Retinal pigment epithelial cell (primary cell): ENCODE measurements at regions not wholly inside any gene's neighbourhood (a gene's known extent, or its start where the extent isn't known, plus 50 kb on each side); places are given as distances from the start of the nearest gene placed in this dataset.
"Not testable (repeated sequence)": the region's sequence is repeated elsewhere in the genome, so short reads cannot be mapped to it uniquely, and the experiment has no call there.

Source experiments
- DNase-seq: peaks from one replicate; pipeline ENCODE4 v3.0.0-alpha.2; 2010; ENCODE audit warnings: low read depth
- H3K4me3 ChIP-seq: 2 replicates; pipeline ENCODE4 v1.5.1; 2011; ENCODE audit warnings: mild to moderate bottlenecking, low read length, control low read depth, moderate library complexity
- CTCF ChIP-seq: conservative IDR thresholded peaks from 2 replicates; pipeline ENCODE4 v1.5.1; 2011; ENCODE audit warnings: low read depth, low read length, control low read depth, inconsistent platforms

GRCh38 chr4:187908731-187909130 lies 86.8 kb upstream of the ZFP42 start:
- DNase-seq: no peak
- no peak overlapping the region for H3K4me3 ChIP-seq
- no peak for TF ChIP-seq CTCF

GRCh38 chr4:187910741-187911140 lies 84.8 kb upstream of the ZFP42 start:
- no peak for TF ChIP-seq CTCF
- H3K4me3 ChIP-seq: no peak overlapping the region

GRCh38 chr4:187915406-187915805 lies 80.2 kb upstream of the ZFP42 start:
- DNase-seq, H3K4me3 ChIP-seq: not testable (repeated sequence)

More at GRCh38 chr4:187910741-187911140, 84.8 kb upstream of the ZFP42 start:
- no peak for DNase-seq

GRCh38 chr4:187919966-187920365 lies 75.6 kb upstream of the ZFP42 start:
- DNase-seq: no peak
- no peak for TF ChIP-seq CTCF
- H3K4me3 ChIP-seq: no peak overlapping the region

GRCh38 chr4:187921946-187922623 lies 73.5 kb upstream of the ZFP42 start:
- no peak for DNase-seq
- TF ChIP-seq CTCF: no peak
- no peak overlapping the region for H3K4me3 ChIP-seq

- DNase-seq: no peak
- no peak for TF ChIP-seq CTCF
- H3K4me3 ChIP-seq: no peak overlapping the region
These were observed 66.5 kb upstream of the ZFP42 start for GRCh38 chr4:187929024-187929423.

- H3K4me3 ChIP-seq: no peak overlapping the region
- TF ChIP-seq CTCF: no peak
- no peak for DNase-seq
These were observed 60.8 kb upstream of the ZFP42 start for GRCh38 chr4:187934766-187935165.

GRCh38 chr4:187937557-187937956 lies 58.0 kb upstream of the ZFP42 start:
- TF ChIP-seq CTCF: no peak
- no peak overlapping the region for H3K4me3 ChIP-seq
- no peak for DNase-seq
